ENCODE measurements at regions not wholly inside any gene's neighbourhood (a gene's known extent, or its start where the extent isn't known, plus 50 kb on each side); places are given as distances from the start of the nearest gene placed in this dataset.

- no peak for TF ChIP-seq POLR2AphosphoS5 (IDR thresholded peaks at IDR 0.05)
- TF ChIP-seq CTCF (IDR thresholded peaks at IDR 0.05), result no peak
Measured at GRCh38 chr21:38938343-38938742, 132.6 kb downstream of the ETS2 start.

Measured in sigmoid colon (tissue), 4 donors.